OCI-LY1 (cell line): ENCODE measurements at regions not wholly inside any gene's neighbourhood (a gene's known extent, or its start where the extent isn't known, plus 50 kb on each side); places are given as distances from the start of the nearest gene placed in this dataset.

Experiments
- EZH2 ChIP-seq: fragments of 200-600 bp; sonication (generic), shearing (Covaris generic); IDR thresholded peaks from 2 replicates; pipeline ENCODE4 v1.8.0; 2017; ENCODE audit warnings: borderline replicate concordance, mixed run types, mild to moderate bottlenecking, antibody characterized with exemption, low read length, moderate library complexity, mixed read lengths
- TF ChIP-seq, protein P1 (sequence below): fragments of 200-600 bp; sonication (generic), shearing (Covaris generic); IDR thresholded peaks from 2 replicates; pipeline ENCODE4 v1.5.1; 2017; ENCODE audit warnings: mild to moderate bottlenecking, antibody characterized with exemption, low read length, moderate library complexity, mixed read lengths

DNA sequence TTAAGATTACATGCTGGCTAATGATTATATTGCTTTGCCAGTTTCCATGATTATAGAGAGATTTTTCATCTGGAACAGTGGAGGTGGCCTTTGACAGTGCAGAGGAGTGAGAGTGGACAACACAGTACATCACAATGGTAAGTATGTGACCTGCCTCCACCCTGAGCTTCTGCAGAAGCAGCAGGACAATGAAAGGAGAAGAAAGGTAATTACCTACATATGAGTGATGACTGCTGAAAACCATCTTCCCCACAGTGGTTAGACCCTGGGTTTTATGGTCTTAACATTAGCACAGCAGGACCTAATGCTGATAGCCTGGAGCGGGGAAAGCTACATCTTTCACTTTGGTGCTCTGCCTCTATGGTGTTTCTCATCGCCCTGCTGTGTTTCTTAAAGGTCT lies 454.7 kb upstream of the DDI1 start:
- TF ChIP-seq EZH2: no peak
- TF ChIP-seq, protein P1, sequence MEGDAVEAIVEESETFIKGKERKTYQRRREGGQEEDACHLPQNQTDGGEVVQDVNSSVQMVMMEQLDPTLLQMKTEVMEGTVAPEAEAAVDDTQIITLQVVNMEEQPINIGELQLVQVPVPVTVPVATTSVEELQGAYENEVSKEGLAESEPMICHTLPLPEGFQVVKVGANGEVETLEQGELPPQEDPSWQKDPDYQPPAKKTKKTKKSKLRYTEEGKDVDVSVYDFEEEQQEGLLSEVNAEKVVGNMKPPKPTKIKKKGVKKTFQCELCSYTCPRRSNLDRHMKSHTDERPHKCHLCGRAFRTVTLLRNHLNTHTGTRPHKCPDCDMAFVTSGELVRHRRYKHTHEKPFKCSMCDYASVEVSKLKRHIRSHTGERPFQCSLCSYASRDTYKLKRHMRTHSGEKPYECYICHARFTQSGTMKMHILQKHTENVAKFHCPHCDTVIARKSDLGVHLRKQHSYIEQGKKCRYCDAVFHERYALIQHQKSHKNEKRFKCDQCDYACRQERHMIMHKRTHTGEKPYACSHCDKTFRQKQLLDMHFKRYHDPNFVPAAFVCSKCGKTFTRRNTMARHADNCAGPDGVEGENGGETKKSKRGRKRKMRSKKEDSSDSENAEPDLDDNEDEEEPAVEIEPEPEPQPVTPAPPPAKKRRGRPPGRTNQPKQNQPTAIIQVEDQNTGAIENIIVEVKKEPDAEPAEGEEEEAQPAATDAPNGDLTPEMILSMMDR: no peak
